GM06990 (cell line): ENCODE measurements at regions not wholly inside any gene's neighbourhood (a gene's known extent, or its start where the extent isn't known, plus 50 kb on each side); places are given as distances from the start of the nearest gene placed in this dataset.

Experiments used
- DNase-seq: peaks from one replicate; pipeline ENCODE4 v3.0.0-alpha.2; 2011; ENCODE audit not compliant: insufficient read length; ENCODE audit errors: extremely low read depth
- H3K27me3 ChIP-seq: replicated peaks from 2 replicates; pipeline ENCODE4 v1.6.0; 2011; ENCODE audit warnings: low read length; ENCODE audit not compliant: control insufficient read depth, insufficient read depth
- H3K36me3 ChIP-seq: 2 replicates; pipeline ENCODE4 v1.5.1; 2011; ENCODE audit warnings: low read length; ENCODE audit not compliant: control insufficient read depth, insufficient read depth
- H3K4me3 ChIP-seq: replicated peaks from 2 replicates; pipeline ENCODE4 v1.5.1; 2011; ENCODE audit warnings: low read depth, mild to moderate bottlenecking, control low read depth, low read length
- CTCF ChIP-seq: IDR thresholded peaks from 2 replicates; pipeline ENCODE4 v1.5.1; 2011; ENCODE audit warnings: low read length, control low read depth, mild to moderate bottlenecking, inconsistent platforms; ENCODE audit not compliant: insufficient read depth, poor library complexity, severe bottlenecking

GRCh38 chr11:119808407-119809185 is 79.6 kb upstream of the NECTIN1 start:
- H3K4me3 ChIP-seq, result no peak overlapping the region
- no peaks in the 10 kb centered on the region; the same call in 1 of the 2 replicates for H3K36me3 ChIP-seq
- no peaks in the 10 kb centered on the region for H3K27me3 ChIP-seq
- TF ChIP-seq CTCF, result no peak
- DNase-seq, result no peak

DNA sequence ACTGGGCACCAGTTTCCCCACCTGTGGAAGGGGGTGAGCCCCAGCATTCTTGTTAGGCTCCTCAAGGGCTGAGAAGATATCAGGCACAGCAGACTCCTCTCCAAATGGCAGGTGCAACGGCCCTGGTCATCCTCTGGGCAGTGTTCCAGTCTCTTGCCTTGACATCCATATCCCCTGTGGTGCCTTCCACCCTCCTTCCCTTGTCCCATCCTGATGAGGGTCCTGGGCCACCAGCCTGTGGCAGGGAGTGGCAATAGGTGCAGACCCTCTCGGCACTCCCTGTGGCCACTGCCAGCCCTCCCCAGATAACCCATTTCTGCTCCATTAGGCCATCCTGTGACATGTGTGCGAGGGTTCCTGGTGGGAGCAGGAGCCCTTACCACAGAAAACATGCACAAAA is 78.8 kb upstream of the NECTIN1 start:
- no peak overlapping the region for H3K4me3 ChIP-seq
- DNase-seq, result no peak
- no peaks in the 10 kb centered on the region for H3K27me3 ChIP-seq
- no peak for TF ChIP-seq CTCF
- H3K36me3 ChIP-seq, result no peaks in the 10 kb centered on the region; the same call in 1 of the 2 replicates

- Histone ChIP-seq H3K27me3 (no peaks in the 10 kb centered on the region), H3K36me3 (no peaks in the 10 kb centered on the region; the same call in 1 of the 2 replicates), H3K4me3 (no peak overlapping the region)
- TF ChIP-seq CTCF, result no peak
- DNase-seq, result no peak
These were observed 78.4 kb upstream of the NECTIN1 start for GRCh38 chr11:119807402-119807801.

DNA sequence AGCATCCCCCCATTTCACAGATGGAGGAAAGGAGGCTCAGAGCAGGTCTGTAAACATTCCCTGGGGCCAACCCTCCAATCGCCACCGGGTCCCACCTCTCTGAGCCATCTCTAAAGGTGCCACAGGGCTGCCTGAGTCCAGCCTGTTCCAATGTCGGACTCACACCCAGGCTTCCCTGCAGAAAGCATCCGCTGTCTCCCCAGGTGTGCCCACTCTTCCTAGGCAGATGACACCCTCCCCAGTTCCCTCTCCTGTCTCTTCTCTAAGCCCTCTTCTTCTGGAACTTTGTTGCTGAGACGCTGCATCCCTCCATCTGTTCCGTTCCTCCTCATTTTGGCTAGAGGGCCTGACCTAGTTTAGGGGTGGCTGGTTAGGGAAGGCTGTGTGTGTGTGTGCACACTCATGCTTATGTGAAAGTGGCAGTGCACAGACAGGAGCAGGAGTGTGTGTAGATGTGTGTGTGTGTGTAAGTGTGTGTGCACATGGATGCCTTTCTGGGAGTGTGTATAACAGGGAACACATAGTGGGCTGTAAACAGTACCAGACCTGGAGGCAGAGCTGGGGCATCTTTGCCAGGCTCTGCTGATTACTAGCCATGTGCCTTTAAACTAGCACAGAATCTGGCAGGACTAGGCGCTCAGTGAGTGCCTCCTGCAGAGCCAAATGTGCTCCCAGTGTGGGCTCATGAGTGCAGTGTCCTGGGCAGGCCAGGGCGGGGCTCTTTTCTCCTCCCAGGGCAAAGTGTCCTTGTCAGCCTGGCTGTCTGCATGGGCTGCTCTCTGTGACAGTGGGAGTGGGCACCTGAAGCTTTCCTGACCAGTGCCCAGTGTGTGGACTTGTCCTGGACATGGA is 77.3 kb upstream of the NECTIN1 start:
- no peak for TF ChIP-seq CTCF
- no peaks in the 10 kb centered on the region for H3K27me3 ChIP-seq
- no peak overlapping the region for H3K4me3 ChIP-seq
- H3K36me3 ChIP-seq, result no peaks in the 10 kb centered on the region; the same call in 1 of the 2 replicates
- DNase-seq, result no peak

- Histone ChIP-seq H3K27me3 (no peaks in the 10 kb centered on the region), H3K4me3 (no peak overlapping the region), H3K36me3 (no peaks in the 10 kb centered on the region; the same call in 1 of the 2 replicates)
- DNase-seq, result no peak
- TF ChIP-seq CTCF, result no peak
These were observed 76.7 kb upstream of the NECTIN1 start for GRCh38 chr11:119805663-119806062.
